Kasumi-1 (cell line): ENCODE measurements at regions not wholly inside any gene's neighbourhood (a gene's known extent, or its start where the extent isn't known, plus 50 kb on each side); places are given as distances from the start of the nearest gene placed in this dataset.
"Not testable (repeated sequence)": the region's sequence is repeated elsewhere in the genome, so short reads cannot be mapped to it uniquely, and the experiment has no call there.

Experiments used
- DNase-seq, 2 experiments: peaks; one replicate each; lab custom pipeline; 2025; lab: John Stamatoyannopoulos, UW

- no peak for DNase-seq
Observed at GRCh38 chr6:132045877-132046276, 94.7 kb upstream of the CCN2 start.

GRCh38 chr6:132043148-132043547 lies 92.0 kb upstream of the CCN2 start:
- DNase-seq, result no peak

GRCh38 chr6:132041706-132042105 lies 90.5 kb upstream of the CCN2 start:
- no peak for DNase-seq

GRCh38 chr6:132028029-132028428 lies 76.9 kb upstream of the CCN2 start:
- DNase-seq, result no peak

- no peak for DNase-seq
Observed at GRCh38 chr6:132025468-132025867, 74.3 kb upstream of the CCN2 start.

- DNase-seq, result peak in 1 of 2 experiments; percentile 12
Observed at GRCh38 chr6:132023490-132023889, 72.3 kb upstream of the CCN2 start.

GRCh38 chr6:132021552-132022375 lies 70.6 kb upstream of the CCN2 start:
- no peak for DNase-seq

GRCh38 chr6:132020918-132021317 lies 69.7 kb upstream of the CCN2 start:
- DNase-seq, result not testable (repeated sequence)

- DNase-seq, result no peak
Observed at GRCh38 chr6:132020138-132020581, 69.0 kb upstream of the CCN2 start.

GRCh38 chr6:132019586-132019985 lies 68.4 kb upstream of the CCN2 start:
- no peak for DNase-seq

GRCh38 chr6:132017942-132018341 lies 66.8 kb upstream of the CCN2 start:
- no peak for DNase-seq

- DNase-seq, result no peak
Observed at GRCh38 chr6:132016396-132016795, 65.2 kb upstream of the CCN2 start.

- DNase-seq, result no peak
Observed at GRCh38 chr6:132011582-132011981, 60.4 kb upstream of the CCN2 start.

- DNase-seq, result peak in 1 of 2 experiments; percentile 3
Observed at GRCh38 chr6:132009175-132009574, 58.0 kb upstream of the CCN2 start.

GRCh38 chr6:132007474-132008190 lies 56.5 kb upstream of the CCN2 start:
- DNase-seq, result no peak

GRCh38 chr6:132005178-132005577 lies 54.0 kb upstream of the CCN2 start:
- DNase-seq, result peak; percentile 74 to 92

- no peak for DNase-seq
Observed at GRCh38 chr6:132004668-132005067, 53.5 kb upstream of the CCN2 start.

GRCh38 chr6:132003516-132004178 lies 52.5 kb upstream of the CCN2 start:
- DNase-seq, result no peak
